Astrocyte (in vitro differentiated cells and primary cell): ENCODE measurements at regions not wholly inside any gene's neighbourhood (a gene's known extent, or its start where the extent isn't known, plus 50 kb on each side); places are given as distances from the start of the nearest gene placed in this dataset.

Experiments
- EZH2 ChIP-seq: IDR thresholded peaks from 2 replicates; pipeline ENCODE4 v1.6.1; 2012; ENCODE audit warnings: mild to moderate bottlenecking, low read length, inconsistent platforms; ENCODE audit not compliant: insufficient read depth
- TF ChIP-seq, protein P1 (sequence below): IDR thresholded peaks from 2 replicates; pipeline ENCODE4 v1.5.1; 2011; ENCODE audit warnings: low read depth, mild to moderate bottlenecking, inconsistent platforms, low read length, moderate library complexity; ENCODE audit not compliant: insufficient read depth

DNA sequence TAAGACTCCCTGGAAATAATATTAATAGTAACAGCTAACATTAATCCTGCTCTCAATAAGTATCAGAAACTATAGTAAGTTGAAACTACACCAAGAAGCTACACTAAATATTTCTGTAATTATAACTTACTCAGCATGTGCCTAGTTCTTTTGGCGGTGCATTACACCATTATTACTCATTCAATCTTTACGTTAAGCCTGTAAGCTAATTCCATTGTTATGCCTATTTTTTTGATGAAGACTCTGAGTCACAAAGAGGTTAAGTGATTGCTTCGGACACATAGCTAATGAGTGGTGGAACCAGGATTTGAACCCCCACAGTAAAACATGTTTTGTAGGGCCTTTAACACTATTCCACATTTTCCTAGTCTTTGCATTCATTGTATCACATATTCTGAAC, 111.6 kb downstream of the RASSF10 start:
- TF ChIP-seq, protein P1, sequence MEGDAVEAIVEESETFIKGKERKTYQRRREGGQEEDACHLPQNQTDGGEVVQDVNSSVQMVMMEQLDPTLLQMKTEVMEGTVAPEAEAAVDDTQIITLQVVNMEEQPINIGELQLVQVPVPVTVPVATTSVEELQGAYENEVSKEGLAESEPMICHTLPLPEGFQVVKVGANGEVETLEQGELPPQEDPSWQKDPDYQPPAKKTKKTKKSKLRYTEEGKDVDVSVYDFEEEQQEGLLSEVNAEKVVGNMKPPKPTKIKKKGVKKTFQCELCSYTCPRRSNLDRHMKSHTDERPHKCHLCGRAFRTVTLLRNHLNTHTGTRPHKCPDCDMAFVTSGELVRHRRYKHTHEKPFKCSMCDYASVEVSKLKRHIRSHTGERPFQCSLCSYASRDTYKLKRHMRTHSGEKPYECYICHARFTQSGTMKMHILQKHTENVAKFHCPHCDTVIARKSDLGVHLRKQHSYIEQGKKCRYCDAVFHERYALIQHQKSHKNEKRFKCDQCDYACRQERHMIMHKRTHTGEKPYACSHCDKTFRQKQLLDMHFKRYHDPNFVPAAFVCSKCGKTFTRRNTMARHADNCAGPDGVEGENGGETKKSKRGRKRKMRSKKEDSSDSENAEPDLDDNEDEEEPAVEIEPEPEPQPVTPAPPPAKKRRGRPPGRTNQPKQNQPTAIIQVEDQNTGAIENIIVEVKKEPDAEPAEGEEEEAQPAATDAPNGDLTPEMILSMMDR = no peak
- TF ChIP-seq EZH2 = no peak
